Naive B cell (primary cell): ENCODE measurements at regions not wholly inside any gene's neighbourhood (a gene's known extent, or its start where the extent isn't known, plus 50 kb on each side); places are given as distances from the start of the nearest gene placed in this dataset.

Experiments used
- ATAC-seq, 2 donors: fragments of 150-1000 bp; cut with Tn5 transposase; 2 replicates each; pipeline ENCODE4 v1.10.0; 2021; ENCODE audit warnings: low read depth in 2 of 2, mild to moderate bottlenecking in 2 of 2, moderate library complexity in 2 of 2
- DNase-seq: peaks from one replicate; pipeline ENCODE4 v3.0.0; 2022
- H3K27ac Mint-ChIP-seq, 6 donors: one replicate each; pipeline ENCODE4 v1.8.0; 2020 to 2022; ENCODE audit warnings: mild to moderate bottlenecking in 6 of 6, mixed read lengths in 6 of 6, moderate library complexity in 5 of 6, inconsistent platforms in 2 of 6
- H3K27me3 Mint-ChIP-seq, 3 donors: one replicate each; pipeline ENCODE4 v1.8.0; 2021 to 2022; ENCODE audit warnings: mixed read lengths in 3 of 3, mild to moderate bottlenecking in 1 of 3
- H3K36me3 Mint-ChIP-seq, 2 donors: one replicate each; pipeline ENCODE4 v1.8.0; 2020 to 2022; ENCODE audit warnings: mixed read lengths in 2 of 2, inconsistent platforms in 1 of 2, mild to moderate bottlenecking in 1 of 2
- H3K4me1 Mint-ChIP-seq, 3 donors: one replicate each; pipeline ENCODE4 v1.8.0; 2020 to 2022; ENCODE audit warnings: mixed read lengths in 3 of 3, inconsistent platforms in 1 of 3, mild to moderate bottlenecking in 1 of 3, moderate library complexity in 1 of 3
- H3K4me3 Mint-ChIP-seq, 8 donors: one replicate each; pipeline ENCODE4 v1.8.0; 2020 to 2022; ENCODE audit warnings: mild to moderate bottlenecking in 8 of 8, mixed read lengths in 8 of 8, moderate library complexity in 8 of 8, inconsistent platforms in 2 of 8
- H3K9me3 Mint-ChIP-seq, 7 donors: one replicate each; pipeline ENCODE4 v1.8.0; 2020 to 2022; ENCODE audit warnings: mixed read lengths in 7 of 7, mild to moderate bottlenecking in 5 of 7, inconsistent platforms in 2 of 7, moderate library complexity in 1 of 7

GRCh38 chr16:5450409-5451104 is 353.0 kb upstream of the EEF2KMT start:
- Mint-ChIP-seq H3K27me3 (peaks cover 4 to 21% (median 21%) of the 10 kb centered on the region in 3 donors), H3K36me3 (no peaks in the 10 kb centered on the region), H3K9me3 (peaks cover 0 to 20% (median 8%) of the 10 kb centered on the region in 7 donors), H3K4me3 (no peak overlapping the region), H3K4me1 (no peaks in the 10 kb centered on the region), H3K27ac (peak overlapping the region in 1 of 6 donors; percentile 11)
- DNase-seq (no peak), ATAC-seq (no peak)

- no peak overlapping the region for H3K4me3 Mint-ChIP-seq
- no peaks in the 10 kb centered on the region for H3K4me1 Mint-ChIP-seq
- DNase-seq (no peak), ATAC-seq (no peak)
- H3K27ac Mint-ChIP-seq, result no peak overlapping the region
- no peaks in the 10 kb centered on the region for H3K36me3 Mint-ChIP-seq
- peaks cover 4 to 21% (median 21%) of the 10 kb centered on the region in 3 donors for H3K27me3 Mint-ChIP-seq
- peaks cover 0 to 18% (median 8%) of the 10 kb centered on the region in 7 donors for H3K9me3 Mint-ChIP-seq
Measured at GRCh38 chr16:5449901-5450300, 352.3 kb upstream of the EEF2KMT start.

GRCh38 chr16:5448798-5449197 is 351.2 kb upstream of the EEF2KMT start:
- DNase-seq (no peak), ATAC-seq (no peak)
- no peak overlapping the region for H3K4me3 Mint-ChIP-seq
- H3K9me3 Mint-ChIP-seq, result peaks cover 0 to 15% (median 7%) of the 10 kb centered on the region in 7 donors
- H3K27ac Mint-ChIP-seq, result no peak overlapping the region
- H3K4me1 Mint-ChIP-seq, result no peaks in the 10 kb centered on the region
- H3K27me3 Mint-ChIP-seq, result peaks cover 4 to 21% (median 20%) of the 10 kb centered on the region in 3 donors
- H3K36me3 Mint-ChIP-seq, result no peaks in the 10 kb centered on the region

- ATAC-seq (no peak), DNase-seq (no peak)
- H3K4me1 Mint-ChIP-seq, result no peaks in the 10 kb centered on the region
- peaks cover 4 to 15% (median 12%) of the 10 kb centered on the region in 3 donors for H3K27me3 Mint-ChIP-seq
- H3K9me3 Mint-ChIP-seq, result peaks cover 0 to 12% (median 7%) of the 10 kb centered on the region in 7 donors
- no peak overlapping the region for H3K4me3 Mint-ChIP-seq
- no peak overlapping the region for H3K27ac Mint-ChIP-seq
- no peaks in the 10 kb centered on the region for H3K36me3 Mint-ChIP-seq
Measured at GRCh38 chr16:5447734-5448133, 350.1 kb upstream of the EEF2KMT start.

DNA sequence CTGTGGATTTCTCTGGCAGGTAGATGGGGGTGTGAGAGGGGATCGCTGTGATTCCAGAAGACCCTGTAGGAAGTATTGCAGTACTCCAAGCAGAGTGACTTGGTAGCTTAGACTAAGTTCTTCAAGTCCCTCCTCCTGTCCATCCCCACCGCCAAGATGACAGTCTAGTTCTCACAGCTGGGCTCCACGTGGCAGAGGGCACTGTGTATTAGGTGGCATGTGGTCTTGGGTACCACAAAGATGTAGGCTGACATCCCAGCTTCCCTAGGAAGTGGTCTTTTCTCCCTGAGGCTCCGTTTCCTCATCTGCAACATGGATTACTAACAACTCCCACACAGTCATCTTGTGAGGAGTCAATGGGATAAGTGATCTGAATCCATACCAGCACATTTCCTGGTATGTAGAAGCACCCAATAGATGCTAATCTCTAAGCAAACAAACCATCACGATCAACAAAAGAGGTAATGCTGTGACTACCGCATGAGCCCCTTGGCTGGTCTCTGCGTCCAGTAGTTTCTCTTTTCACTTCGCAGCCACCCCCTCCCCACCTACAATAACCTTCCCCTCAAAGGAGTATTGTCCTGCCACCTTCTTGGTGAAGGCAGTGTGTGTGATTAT is 349.1 kb upstream of the EEF2KMT start:
- H3K4me1 Mint-ChIP-seq, result no peaks in the 10 kb centered on the region
- H3K27ac Mint-ChIP-seq, result no peak overlapping the region
- ATAC-seq (no peak), DNase-seq (no peak)
- H3K4me3 Mint-ChIP-seq, result no peak overlapping the region
- no peaks in the 10 kb centered on the region for H3K36me3 Mint-ChIP-seq
- peaks cover 0 to 17% (median 8%) of the 10 kb centered on the region in 7 donors for H3K9me3 Mint-ChIP-seq
- H3K27me3 Mint-ChIP-seq, result peaks cover 0 to 13% (median 8%) of the 10 kb centered on the region in 3 donors

- Mint-ChIP-seq H3K9me3 (peaks cover 1 to 28% (median 11%) of the 10 kb centered on the region in 7 donors), H3K36me3 (peaks cover 0 to 4% of the 10 kb centered on the region in 2 donors), H3K27ac (no peak overlapping the region), H3K4me3 (no peak overlapping the region), H3K27me3 (peaks cover 4 to 7% (median 4%) of the 10 kb centered on the region in 3 donors), H3K4me1 (no peaks in the 10 kb centered on the region)
- ATAC-seq, result no peak
- no peak for DNase-seq
Measured at GRCh38 chr16:5444189-5444588, 346.6 kb upstream of the EEF2KMT start.

DNA sequence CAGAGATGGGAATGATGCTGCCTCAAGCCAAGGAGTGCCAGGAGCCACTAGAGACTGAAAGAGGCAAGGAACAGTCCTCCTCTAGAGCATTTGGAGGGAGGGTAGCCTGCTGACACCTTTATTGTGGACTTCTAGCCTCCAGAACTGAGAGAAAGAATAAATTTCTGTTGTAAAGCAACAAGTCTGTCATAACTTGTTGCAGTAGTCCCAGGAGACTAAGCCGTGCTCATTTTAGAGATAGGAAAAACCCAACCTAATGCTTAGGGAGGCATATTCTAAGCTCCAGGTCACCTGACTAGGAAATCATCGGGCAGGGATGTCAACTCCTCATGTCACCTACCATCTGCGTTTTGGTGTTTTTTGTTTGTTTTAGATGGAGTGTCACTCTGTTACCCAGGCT is 345.4 kb upstream of the EEF2KMT start:
- DNase-seq (no peak), ATAC-seq (no peak)
- Mint-ChIP-seq H3K36me3 (peaks cover 0 to 11% of the 10 kb centered on the region in 2 donors), H3K27ac (peak overlapping the region in 1 of 6 donors; percentile 7), H3K27me3 (peaks cover 0 to 6% (median 4%) of the 10 kb centered on the region in 3 donors), H3K4me3 (no peak overlapping the region), H3K4me1 (no peaks in the 10 kb centered on the region), H3K9me3 (peaks cover 0 to 33% (median 11%) of the 10 kb centered on the region in 7 donors)

GRCh38 chr16:5442054-5442453 is 344.5 kb upstream of the EEF2KMT start:
- no peak for DNase-seq
- H3K27me3 Mint-ChIP-seq, result peaks cover 0 to 6% (median 4%) of the 10 kb centered on the region in 3 donors
- peak overlapping the region in 1 of 6 donors; percentile 77 for H3K27ac Mint-ChIP-seq
- H3K9me3 Mint-ChIP-seq, result peaks cover 0 to 29% (median 11%) of the 10 kb centered on the region in 7 donors
- peaks cover 0 to 11% of the 10 kb centered on the region in 2 donors for H3K36me3 Mint-ChIP-seq
- H3K4me1 Mint-ChIP-seq, result no peaks in the 10 kb centered on the region
- no peak for ATAC-seq
- H3K4me3 Mint-ChIP-seq, result no peak overlapping the region

GRCh38 chr16:5438591-5438990 is 341.0 kb upstream of the EEF2KMT start:
- Mint-ChIP-seq H3K4me3 (no peak overlapping the region), H3K27ac (no peak overlapping the region), H3K9me3 (peaks cover 0 to 29% (median 11%) of the 10 kb centered on the region in 7 donors), H3K4me1 (no peaks in the 10 kb centered on the region), H3K27me3 (peaks cover 6 to 15% (median 8%) of the 10 kb centered on the region in 3 donors), H3K36me3 (peaks cover 0 to 11% of the 10 kb centered on the region in 2 donors)
- ATAC-seq, result no peak
- no peak for DNase-seq

DNA sequence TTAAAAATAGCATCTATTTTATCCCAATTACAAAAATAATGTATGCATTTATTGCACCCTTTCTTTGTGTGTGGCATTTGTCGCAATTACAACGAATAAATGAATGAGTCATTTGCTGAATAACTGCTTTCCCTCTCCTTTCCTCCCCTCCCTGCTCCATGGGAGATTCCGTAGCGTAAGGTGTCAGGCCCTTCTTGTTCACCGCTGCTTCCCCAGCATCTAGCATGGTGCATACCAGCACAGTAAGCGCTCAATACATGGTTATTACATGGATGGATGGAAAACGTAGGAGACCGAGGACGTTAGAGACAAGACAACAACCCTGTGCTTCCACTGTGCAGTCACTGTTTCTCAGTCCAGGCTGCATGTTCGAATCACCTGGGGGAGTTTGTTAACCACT is 336.0 kb upstream of the EEF2KMT start:
- peaks cover 0 to under 1% of the 10 kb centered on the region in 2 donors for H3K36me3 Mint-ChIP-seq
- ATAC-seq, result no peak

DNA sequence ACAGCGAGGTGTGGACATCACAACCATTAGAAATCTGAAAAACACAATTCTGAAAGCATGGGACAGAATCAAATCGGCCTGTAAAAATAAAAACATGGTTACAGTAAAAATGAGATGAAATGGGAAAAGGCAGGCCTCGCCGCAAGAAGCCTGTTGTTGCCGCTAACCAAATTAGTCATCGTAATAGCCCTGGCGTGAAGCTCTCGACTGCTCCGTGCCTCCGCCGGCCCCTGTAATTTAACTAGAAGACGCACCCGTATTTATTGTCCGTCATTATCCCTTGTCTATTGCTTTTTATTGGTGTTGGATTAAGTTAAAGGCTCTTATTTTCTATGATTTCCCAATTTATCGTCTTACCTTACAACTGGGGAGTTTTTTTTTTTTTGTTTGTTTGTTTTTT is 334.6 kb upstream of the EEF2KMT start:
- Mint-ChIP-seq H3K4me1 (no peaks in the 10 kb centered on the region), H3K36me3 (no peaks in the 10 kb centered on the region), H3K27ac (no peak overlapping the region), H3K4me3 (no peak overlapping the region), H3K27me3 (peaks cover 0 to 16% (median 15%) of the 10 kb centered on the region in 3 donors), H3K9me3 (peaks cover 0 to 1% (median 0%) of the 10 kb centered on the region in 7 donors)
- DNase-seq (no peak), ATAC-seq (no peak)

More for the DNA sequence above, 336.0 kb upstream of the EEF2KMT start:
- DNase-seq, result no peak
- peaks cover 0 to 1% (median 0%) of the 10 kb centered on the region in 7 donors for H3K9me3 Mint-ChIP-seq
- no peaks in the 10 kb centered on the region for H3K4me1 Mint-ChIP-seq
- peaks cover 0 to 15% (median 10%) of the 10 kb centered on the region in 3 donors for H3K27me3 Mint-ChIP-seq
- H3K27ac Mint-ChIP-seq, result no peak overlapping the region
- H3K4me3 Mint-ChIP-seq, result no peak overlapping the region

GRCh38 chr16:5430598-5430997 is 333.0 kb upstream of the EEF2KMT start:
- Mint-ChIP-seq H3K36me3 (no peaks in the 10 kb centered on the region), H3K4me3 (no peak overlapping the region), H3K27ac (peak overlapping the region in 1 of 6 donors; percentile 62), H3K9me3 (no peaks in the 10 kb centered on the region), H3K27me3 (peaks cover 1 to 14% (median 13%) of the 10 kb centered on the region in 3 donors), H3K4me1 (no peaks in the 10 kb centered on the region)
- DNase-seq (no peak), ATAC-seq (no peak)

- Mint-ChIP-seq H3K27ac (no peak overlapping the region), H3K4me3 (no peak overlapping the region), H3K9me3 (no peaks in the 10 kb centered on the region), H3K36me3 (no peaks in the 10 kb centered on the region), H3K27me3 (peaks cover 5 to 8% (median 5%) of the 10 kb centered on the region in 3 donors), H3K4me1 (no peaks in the 10 kb centered on the region)
- no peak for ATAC-seq
- DNase-seq, result no peak
Measured at GRCh38 chr16:5428932-5429331, 331.3 kb upstream of the EEF2KMT start.

- no peak for ATAC-seq
- no peak for DNase-seq
- H3K36me3 Mint-ChIP-seq, result no peaks in the 10 kb centered on the region
- no peaks in the 10 kb centered on the region for H3K9me3 Mint-ChIP-seq
- no peaks in the 10 kb centered on the region for H3K4me1 Mint-ChIP-seq
- H3K4me3 Mint-ChIP-seq, result no peak overlapping the region
- no peak overlapping the region for H3K27ac Mint-ChIP-seq
- H3K27me3 Mint-ChIP-seq, result peaks cover 5 to 8% (median 5%) of the 10 kb centered on the region in 3 donors
Measured at GRCh38 chr16:5427571-5427970, 330.0 kb upstream of the EEF2KMT start.
